NCI-H524 treated with DMSO at 0.1 percent for 48 hours (cell line): ENCODE measurements at regions not wholly inside any gene's neighbourhood (a gene's known extent, or its start where the extent isn't known, plus 50 kb on each side); places are given as distances from the start of the nearest gene placed in this dataset.
"Not testable (repeated sequence)": the region's sequence is repeated elsewhere in the genome, so short reads cannot be mapped to it uniquely, and the experiment has no call there.

Experiments
- DNase-seq: peaks from one replicate; lab custom pipeline; 2025; lab: John Stamatoyannopoulos, UW

DNA sequence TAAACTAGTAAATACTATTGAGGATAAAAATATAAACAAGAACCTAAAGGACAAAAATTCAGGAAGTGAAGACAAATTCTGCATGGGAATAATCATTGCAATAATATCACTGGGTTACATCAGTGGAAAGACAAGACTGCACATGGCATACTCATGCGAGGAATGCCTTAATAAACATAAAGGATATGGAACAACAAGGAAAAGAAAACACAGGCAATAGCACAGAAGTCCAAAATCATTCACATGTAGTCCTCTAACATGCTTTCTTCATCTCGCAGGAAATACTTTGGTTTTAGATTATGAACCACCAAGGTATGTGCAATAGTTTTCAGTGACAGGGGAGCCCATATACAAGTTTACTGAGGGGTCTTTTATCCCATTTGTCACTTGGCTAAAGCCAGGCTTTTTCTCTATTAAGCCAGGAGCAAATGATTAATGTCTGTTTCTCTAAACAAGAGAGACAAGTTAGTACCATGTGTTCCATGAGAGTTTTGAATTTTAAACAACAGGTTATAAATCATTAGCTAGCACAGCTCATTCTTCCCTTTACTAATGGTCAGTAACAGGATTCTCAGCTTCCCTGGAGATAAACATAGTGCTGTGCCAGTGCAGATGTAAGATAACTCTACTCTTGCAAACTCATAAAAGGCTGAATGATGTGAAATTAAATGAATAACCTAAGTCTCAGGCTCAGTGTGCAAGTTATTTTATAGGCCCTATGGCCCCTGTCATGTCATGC is 353.6 kb upstream of the FSIP2 start:
- no peak for DNase-seq

DNA sequence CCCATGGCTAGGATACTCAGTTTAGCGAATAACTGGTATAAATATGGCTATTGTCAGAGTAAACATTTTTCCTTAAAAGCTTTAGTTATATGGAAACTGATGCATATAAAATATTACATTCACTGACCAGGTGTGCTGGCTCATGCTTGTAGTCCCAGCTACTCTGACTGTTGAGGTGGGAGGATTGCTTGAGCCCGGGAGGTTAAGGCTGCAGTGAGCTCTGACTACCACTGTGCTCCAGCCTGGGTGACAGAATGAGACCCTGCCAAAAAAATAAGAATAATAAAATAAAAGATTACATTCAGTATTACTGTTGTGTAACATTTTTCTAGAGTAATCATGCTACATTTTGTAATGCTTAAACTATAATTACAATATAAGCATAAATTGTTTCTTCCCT is 350.4 kb upstream of the FSIP2 start:
- no peak for DNase-seq

DNA sequence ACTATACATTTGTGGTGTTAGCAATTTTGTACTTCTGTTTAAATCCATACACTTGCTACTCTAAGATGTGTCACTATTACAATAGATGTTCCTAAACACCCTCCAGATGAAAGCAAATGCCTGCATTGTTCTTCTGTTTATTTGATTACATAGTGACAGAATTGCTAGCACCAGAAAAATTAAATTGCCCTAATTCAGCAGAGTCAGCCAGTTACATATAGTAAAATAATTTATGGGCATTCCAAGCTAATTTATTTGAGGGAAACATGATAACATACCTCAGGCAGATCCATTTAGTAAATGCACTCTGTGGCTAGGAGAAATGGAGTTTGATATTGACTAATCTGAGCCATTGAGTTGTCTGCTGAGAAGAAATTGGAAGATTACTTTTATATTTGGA is 347.1 kb upstream of the FSIP2 start:
- DNase-seq, result no peak

GRCh38 chr2:185393091-185393490 is 345.5 kb upstream of the FSIP2 start:
- no peak for DNase-seq

GRCh38 chr2:185402474-185402873 is 336.1 kb upstream of the FSIP2 start:
- no peak for DNase-seq

- DNase-seq, result no peak
Observed at GRCh38 chr2:185404578-185404977, 334.0 kb upstream of the FSIP2 start.

DNA sequence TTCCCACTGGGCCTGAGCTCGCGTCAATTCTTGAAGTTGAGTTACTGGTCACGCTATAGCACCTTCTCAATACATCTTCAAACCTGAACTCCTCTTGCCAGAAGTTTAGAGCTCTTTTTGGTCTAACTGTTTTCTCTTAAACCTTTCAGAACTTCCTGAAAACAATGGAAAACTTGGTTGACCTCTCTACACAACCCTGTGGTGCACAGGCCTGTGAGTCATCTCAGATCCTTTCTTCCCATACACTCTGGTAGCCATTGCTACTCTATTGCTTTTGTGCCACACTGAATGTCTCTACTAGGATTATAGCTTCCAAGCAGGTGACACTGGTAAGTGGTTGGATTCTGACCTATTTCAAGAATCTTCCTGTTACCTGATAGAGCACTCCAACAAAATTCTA is 321.5 kb upstream of the FSIP2 start:
- no peak for DNase-seq

- DNase-seq, result no peak
Observed at GRCh38 chr2:185417688-185418087, 320.9 kb upstream of the FSIP2 start.

DNA sequence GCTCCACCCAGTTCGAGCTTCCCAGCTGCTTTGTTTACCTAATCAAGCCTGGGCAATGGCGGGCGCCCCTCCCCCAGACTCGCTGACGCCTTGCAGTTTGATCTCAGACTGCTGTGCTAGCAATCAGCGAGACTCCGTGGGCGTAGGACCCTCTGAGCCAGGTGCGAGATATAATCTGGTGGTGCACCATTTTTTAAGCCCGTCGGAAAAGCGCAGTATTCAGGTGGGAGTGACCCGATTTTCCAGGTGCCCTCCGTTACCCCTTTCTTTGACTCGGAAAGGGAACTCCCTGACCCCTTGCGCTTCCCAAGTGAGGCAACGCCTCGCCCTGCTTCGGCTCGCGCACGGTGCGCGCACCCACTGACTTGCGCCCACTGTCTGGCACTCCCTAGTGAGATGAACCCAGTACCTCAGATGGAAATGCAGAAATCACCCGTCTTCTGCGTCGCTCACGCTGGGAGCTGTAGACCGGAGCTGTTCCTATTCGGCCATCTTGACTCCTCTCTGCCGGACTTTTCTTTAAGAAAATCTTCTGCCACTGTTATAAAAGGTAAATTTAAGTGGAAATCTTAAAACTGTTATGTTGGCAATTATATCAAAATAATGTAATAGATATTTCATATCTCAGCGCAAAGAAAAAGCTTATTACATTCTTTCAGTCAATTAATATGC is 313.5 kb upstream of the FSIP2 start:
- DNase-seq, result not testable (repeated sequence)

- DNase-seq, result no peak
Observed at GRCh38 chr2:185428000-185428399, 310.6 kb upstream of the FSIP2 start.

DNA sequence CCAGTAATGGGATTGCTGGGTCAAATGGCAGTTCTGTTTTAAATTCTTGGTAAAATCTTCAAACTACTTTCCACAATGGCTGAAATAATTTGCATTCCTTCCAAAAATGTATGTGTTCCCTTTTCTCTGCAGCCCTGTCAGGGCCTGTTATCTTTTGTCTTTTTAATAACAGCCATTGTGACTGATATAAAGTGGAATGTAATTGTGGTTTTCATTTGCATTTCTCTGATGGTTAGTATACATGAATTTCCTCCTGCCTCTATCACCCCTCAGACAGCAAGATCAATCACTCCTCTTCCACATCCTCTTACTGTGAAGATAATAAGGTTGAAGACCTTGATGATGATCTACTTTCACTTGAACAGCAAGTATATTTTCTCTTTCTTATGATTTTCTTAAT is 304.8 kb upstream of the FSIP2 start:
- no peak for DNase-seq

- no peak for DNase-seq
Observed at GRCh38 chr2:185436787-185437372, 301.7 kb upstream of the FSIP2 start.

DNA sequence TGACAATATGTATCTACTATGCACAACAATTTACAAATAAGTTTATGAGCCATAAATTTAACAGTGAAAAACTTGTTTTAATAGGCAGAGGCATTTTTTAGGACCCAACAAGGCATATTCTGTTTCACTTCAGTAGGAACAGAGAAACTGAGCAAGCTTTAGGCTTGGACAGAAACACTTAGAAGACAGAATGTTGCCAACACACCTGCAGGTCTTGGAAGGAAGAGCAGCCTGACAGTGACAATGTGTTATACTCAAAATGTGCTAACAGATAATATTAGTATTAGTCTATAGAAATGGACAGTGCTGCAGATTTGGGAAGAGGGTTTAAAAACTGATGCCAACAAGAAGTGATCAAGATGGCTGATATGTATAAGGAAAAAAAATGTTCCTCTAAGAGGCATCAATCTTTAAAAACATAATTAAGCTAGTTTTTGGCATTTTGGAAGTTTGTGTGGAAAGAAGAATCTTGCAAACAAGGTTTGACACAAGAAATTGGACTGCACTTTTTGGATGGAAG is 297.1 kb upstream of the FSIP2 start:
- DNase-seq, result no peak

GRCh38 chr2:185456517-185456916 is 282.1 kb upstream of the FSIP2 start:
- DNase-seq, result no peak

DNA sequence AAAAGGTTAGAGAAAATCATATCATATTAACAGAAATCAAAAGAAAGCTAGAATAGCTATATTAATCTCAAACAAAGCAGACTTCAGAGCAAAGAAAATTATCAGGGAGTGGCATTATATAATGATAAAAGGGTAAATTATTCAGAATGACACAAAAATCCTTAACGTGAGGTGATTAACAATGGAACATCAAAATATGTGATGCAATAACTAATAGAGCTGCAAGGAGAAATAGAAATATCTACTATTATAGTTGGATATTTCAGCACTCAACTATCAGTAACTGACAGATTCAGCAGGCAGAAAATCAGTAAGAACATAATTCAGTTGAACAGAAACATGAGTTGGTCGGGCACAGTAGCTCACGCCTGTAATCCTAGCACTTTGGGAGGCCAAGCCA is 275.1 kb upstream of the FSIP2 start:
- no peak for DNase-seq

DNA sequence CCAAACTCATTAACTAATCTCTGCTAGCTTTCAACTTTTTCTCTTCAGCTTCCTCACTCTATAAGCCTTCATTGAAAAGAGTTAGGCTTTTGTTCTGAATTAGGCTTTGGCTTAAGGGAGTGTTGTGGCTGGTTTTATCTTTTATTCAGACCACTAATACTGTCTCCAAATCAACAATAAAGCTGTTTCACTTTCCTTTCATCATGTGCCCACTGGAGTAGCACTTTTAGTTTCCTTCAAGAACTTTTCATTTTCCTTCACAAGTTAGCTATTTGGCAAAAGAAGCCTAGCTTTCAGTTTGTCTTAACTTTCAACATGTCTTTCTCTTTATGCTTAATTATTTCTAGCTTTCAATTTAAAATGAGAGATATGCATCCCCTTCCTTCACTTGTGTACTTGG is 271.7 kb upstream of the FSIP2 start:
- no peak for DNase-seq

- no peak for DNase-seq
Observed at GRCh38 chr2:185471441-185471840, 267.2 kb upstream of the FSIP2 start.

- no peak for DNase-seq
Observed at GRCh38 chr2:185472574-185472973, 266.0 kb upstream of the FSIP2 start.

GRCh38 chr2:185473838-185474237 is 264.8 kb upstream of the FSIP2 start:
- DNase-seq, result no peak

DNA sequence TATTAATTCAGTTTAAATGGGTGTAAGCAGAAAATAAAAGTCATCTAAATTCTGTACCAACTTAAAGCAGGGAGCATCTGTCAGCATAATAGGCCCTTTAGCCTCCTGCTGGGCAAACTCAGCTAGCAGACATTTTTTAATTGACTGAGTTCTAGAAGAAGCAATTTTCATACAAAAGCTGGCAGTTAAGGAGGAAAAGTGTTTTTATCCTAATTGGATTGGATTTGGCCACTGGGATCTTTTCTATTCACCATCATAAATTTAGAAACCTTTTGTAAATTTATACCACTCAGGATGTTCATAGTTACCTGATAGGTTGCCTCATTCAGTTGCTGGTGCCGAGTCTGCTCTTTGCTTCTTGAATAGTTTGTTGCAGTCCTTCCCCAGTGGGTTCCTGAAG is 262.7 kb upstream of the FSIP2 start:
- DNase-seq, result peak; percentile 81

DNA sequence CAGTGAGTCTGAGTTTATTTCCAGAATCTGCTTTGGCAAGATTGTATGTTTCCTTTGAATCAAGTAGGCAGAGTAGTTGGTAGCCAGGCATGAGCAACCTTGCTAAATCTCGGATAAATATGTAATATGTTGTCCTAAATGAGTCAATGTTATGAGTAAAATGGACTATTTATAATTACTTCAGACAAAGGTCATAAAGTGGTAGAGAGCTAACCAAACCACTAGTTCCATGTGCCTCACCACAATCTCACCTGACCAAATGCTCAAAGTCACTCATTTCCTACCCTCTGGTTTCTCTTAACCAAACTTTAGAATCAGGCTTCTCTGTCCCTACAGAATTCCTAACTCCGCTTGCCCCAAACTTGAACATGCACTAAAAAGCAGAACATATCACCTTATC is 261.2 kb upstream of the FSIP2 start:
- no peak for DNase-seq

- DNase-seq, result no peak
Observed at GRCh38 chr2:185484602-185485001, 254.0 kb upstream of the FSIP2 start.

DNA sequence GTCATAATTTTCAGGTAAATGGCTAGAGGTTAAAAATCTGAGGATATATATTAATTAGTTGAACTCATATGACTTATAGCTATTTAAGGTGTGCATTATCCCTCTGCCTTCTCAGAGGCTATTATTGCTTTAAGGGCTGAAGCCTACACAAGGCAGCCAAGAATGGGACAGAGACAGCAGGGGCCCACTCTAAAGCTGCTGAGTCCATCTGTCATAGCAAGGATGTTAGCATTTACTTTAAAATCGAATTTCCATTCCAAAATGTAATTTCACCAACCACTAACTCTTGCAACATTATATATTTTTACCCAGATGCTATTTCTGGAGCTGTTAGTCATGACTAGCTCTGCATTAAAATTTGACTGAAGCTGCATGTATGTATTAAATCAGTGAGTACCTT is 236.3 kb upstream of the FSIP2 start:
- DNase-seq, result peak; percentile 29
